ENCODE measurements at regions not wholly inside any gene's neighbourhood (a gene's known extent, or its start where the extent isn't known, plus 50 kb on each side); places are given as distances from the start of the nearest gene placed in this dataset.

- H3K4me3 ChIP-seq (ENCODE audit: low read depth in 1 of 2, low read length in 2 of 2): no peak overlapping the region
- no peaks in the 10 kb centered on the region for H3K9me3 ChIP-seq (ENCODE audit: control insufficient read depth in 1 of 2, low read length in 2 of 2)
- no peak overlapping the region for H3K9ac ChIP-seq (ENCODE audit: low read depth in 1 of 2, low read length in 2 of 2)
- H3K36me3 ChIP-seq (ENCODE audit: control insufficient read depth in 1 of 2, insufficient read depth in 2 of 2, low read length in 2 of 2): no peaks in the 10 kb centered on the region
- H3K4me1 ChIP-seq (ENCODE audit: control insufficient read depth in 1 of 2, insufficient read depth in 2 of 2, low read length in 2 of 2): no peaks in the 10 kb centered on the region
- no peak overlapping the region for H3K27ac ChIP-seq (ENCODE audit: low read depth, low read length)
- H3K27me3 ChIP-seq (ENCODE audit: control insufficient read depth in 1 of 2, insufficient read depth in 2 of 2, low read length in 2 of 2): no peaks in the 10 kb centered on the region
These were observed 723.9 kb upstream of the ARGLU1 start for GRCh38 chr13:107291875-107292274.

GRCh38 chr13:107289540-107289939 is 721.6 kb upstream of the ARGLU1 start:
- H3K27ac ChIP-seq (ENCODE audit: low read depth, low read length): no peak overlapping the region
- H3K9me3 ChIP-seq (ENCODE audit: control insufficient read depth in 1 of 2, low read length in 2 of 2): no peaks in the 10 kb centered on the region
- no peaks in the 10 kb centered on the region for H3K27me3 ChIP-seq (ENCODE audit: control insufficient read depth in 1 of 2, insufficient read depth in 2 of 2, low read length in 2 of 2)
- no peak overlapping the region for H3K9ac ChIP-seq (ENCODE audit: low read depth in 1 of 2, low read length in 2 of 2)
- no peaks in the 10 kb centered on the region for H3K36me3 ChIP-seq (ENCODE audit: control insufficient read depth in 1 of 2, insufficient read depth in 2 of 2, low read length in 2 of 2)
- no peak overlapping the region for H3K4me3 ChIP-seq (ENCODE audit: low read depth in 1 of 2, low read length in 2 of 2)
- H3K4me1 ChIP-seq (ENCODE audit: control insufficient read depth in 1 of 2, insufficient read depth in 2 of 2, low read length in 2 of 2): no peaks in the 10 kb centered on the region

- H3K27ac ChIP-seq (ENCODE audit: low read depth, low read length): no peak overlapping the region
- no peaks in the 10 kb centered on the region for H3K27me3 ChIP-seq (ENCODE audit: control insufficient read depth in 1 of 2, insufficient read depth in 2 of 2, low read length in 2 of 2)
- no peak overlapping the region for H3K4me3 ChIP-seq (ENCODE audit: low read depth in 1 of 2, low read length in 2 of 2)
- H3K9me3 ChIP-seq (ENCODE audit: control insufficient read depth in 1 of 2, low read length in 2 of 2): no peaks in the 10 kb centered on the region
- H3K4me1 ChIP-seq (ENCODE audit: control insufficient read depth in 1 of 2, insufficient read depth in 2 of 2, low read length in 2 of 2): no peaks in the 10 kb centered on the region
- H3K9ac ChIP-seq (ENCODE audit: low read depth in 1 of 2, low read length in 2 of 2): no peak overlapping the region
- no peaks in the 10 kb centered on the region for H3K36me3 ChIP-seq (ENCODE audit: control insufficient read depth in 1 of 2, insufficient read depth in 2 of 2, low read length in 2 of 2)
These were observed 716.2 kb upstream of the ARGLU1 start for GRCh38 chr13:107284173-107284572.

DNA sequence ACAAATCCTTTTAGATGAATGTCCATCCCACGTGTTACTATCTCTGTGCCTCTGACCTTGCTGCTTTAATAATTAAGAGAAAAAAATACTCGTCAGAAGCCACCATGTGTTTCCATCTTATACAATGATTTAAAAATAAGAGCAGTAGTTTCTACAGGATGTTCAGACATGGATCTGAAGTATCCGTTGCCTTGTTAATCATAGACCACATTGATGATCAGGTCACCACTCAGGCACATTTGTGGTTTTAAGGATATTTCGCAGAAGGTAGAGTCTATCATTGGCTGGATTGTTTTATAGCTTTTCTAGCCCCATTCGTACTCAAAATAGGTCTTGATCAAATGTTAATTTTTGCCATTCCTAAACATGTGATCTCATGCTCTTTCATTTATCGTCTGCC is 710.0 kb upstream of the ARGLU1 start:
- no peak overlapping the region for H3K4me3 ChIP-seq (ENCODE audit: low read depth in 1 of 2, low read length in 2 of 2)
- no peak overlapping the region for H3K9ac ChIP-seq (ENCODE audit: low read depth in 1 of 2, low read length in 2 of 2)
- no peaks in the 10 kb centered on the region for H3K4me1 ChIP-seq (ENCODE audit: control insufficient read depth in 1 of 2, insufficient read depth in 2 of 2, low read length in 2 of 2)
- no peaks in the 10 kb centered on the region for H3K27me3 ChIP-seq (ENCODE audit: control insufficient read depth in 1 of 2, insufficient read depth in 2 of 2, low read length in 2 of 2)
- H3K9me3 ChIP-seq (ENCODE audit: control insufficient read depth in 1 of 2, low read length in 2 of 2): no peaks in the 10 kb centered on the region
- H3K36me3 ChIP-seq (ENCODE audit: control insufficient read depth in 1 of 2, insufficient read depth in 2 of 2, low read length in 2 of 2): no peaks in the 10 kb centered on the region
- no peak overlapping the region for H3K27ac ChIP-seq (ENCODE audit: low read depth, low read length)

GRCh38 chr13:107276936-107277335 is 709.0 kb upstream of the ARGLU1 start:
- no peaks in the 10 kb centered on the region for H3K4me1 ChIP-seq (ENCODE audit: control insufficient read depth in 1 of 2, insufficient read depth in 2 of 2, low read length in 2 of 2)
- H3K4me3 ChIP-seq (ENCODE audit: low read depth in 1 of 2, low read length in 2 of 2): no peak overlapping the region
- H3K27me3 ChIP-seq (ENCODE audit: control insufficient read depth in 1 of 2, insufficient read depth in 2 of 2, low read length in 2 of 2): no peaks in the 10 kb centered on the region
- H3K9me3 ChIP-seq (ENCODE audit: control insufficient read depth in 1 of 2, low read length in 2 of 2): no peaks in the 10 kb centered on the region
- H3K27ac ChIP-seq (ENCODE audit: low read depth, low read length): no peak overlapping the region
- no peak overlapping the region for H3K9ac ChIP-seq (ENCODE audit: low read depth in 1 of 2, low read length in 2 of 2)
- H3K36me3 ChIP-seq (ENCODE audit: control insufficient read depth in 1 of 2, insufficient read depth in 2 of 2, low read length in 2 of 2): no peaks in the 10 kb centered on the region

- no peaks in the 10 kb centered on the region for H3K27me3 ChIP-seq (ENCODE audit: control insufficient read depth in 1 of 2, insufficient read depth in 2 of 2, low read length in 2 of 2)
- no peak overlapping the region for H3K27ac ChIP-seq (ENCODE audit: low read depth, low read length)
- no peaks in the 10 kb centered on the region for H3K9me3 ChIP-seq (ENCODE audit: control insufficient read depth in 1 of 2, low read length in 2 of 2)
- H3K9ac ChIP-seq (ENCODE audit: low read depth in 1 of 2, low read length in 2 of 2): no peak overlapping the region
- H3K4me3 ChIP-seq (ENCODE audit: low read depth in 1 of 2, low read length in 2 of 2): no peak overlapping the region
- no peaks in the 10 kb centered on the region for H3K4me1 ChIP-seq (ENCODE audit: control insufficient read depth in 1 of 2, insufficient read depth in 2 of 2, low read length in 2 of 2)
- no peaks in the 10 kb centered on the region for H3K36me3 ChIP-seq (ENCODE audit: control insufficient read depth in 1 of 2, insufficient read depth in 2 of 2, low read length in 2 of 2)
These were observed 708.1 kb upstream of the ARGLU1 start for GRCh38 chr13:107275945-107276614.

DNA sequence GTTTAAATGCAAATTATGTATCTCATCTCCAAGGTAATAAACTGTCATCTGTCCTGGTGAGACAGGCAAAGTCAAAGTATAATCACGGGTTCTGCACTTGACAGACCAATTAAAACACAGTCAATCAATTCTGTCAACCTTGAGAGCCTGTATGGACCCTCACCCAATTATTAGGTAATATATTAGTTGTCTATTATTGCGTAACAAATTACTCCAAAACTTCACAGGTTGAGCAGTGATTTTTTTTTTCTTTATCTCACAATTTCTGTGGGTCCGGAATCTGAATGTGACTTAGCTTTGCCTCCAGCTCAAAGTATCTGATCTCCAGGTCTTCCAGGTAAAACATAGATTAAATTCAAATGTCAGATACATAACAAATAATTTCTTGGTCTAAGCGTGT is 707.4 kb upstream of the ARGLU1 start:
- H3K4me3 ChIP-seq (ENCODE audit: low read depth in 1 of 2, low read length in 2 of 2): no peak overlapping the region
- H3K9ac ChIP-seq (ENCODE audit: low read depth in 1 of 2, low read length in 2 of 2): no peak overlapping the region
- H3K27ac ChIP-seq (ENCODE audit: low read depth, low read length): no peak overlapping the region

DNA sequence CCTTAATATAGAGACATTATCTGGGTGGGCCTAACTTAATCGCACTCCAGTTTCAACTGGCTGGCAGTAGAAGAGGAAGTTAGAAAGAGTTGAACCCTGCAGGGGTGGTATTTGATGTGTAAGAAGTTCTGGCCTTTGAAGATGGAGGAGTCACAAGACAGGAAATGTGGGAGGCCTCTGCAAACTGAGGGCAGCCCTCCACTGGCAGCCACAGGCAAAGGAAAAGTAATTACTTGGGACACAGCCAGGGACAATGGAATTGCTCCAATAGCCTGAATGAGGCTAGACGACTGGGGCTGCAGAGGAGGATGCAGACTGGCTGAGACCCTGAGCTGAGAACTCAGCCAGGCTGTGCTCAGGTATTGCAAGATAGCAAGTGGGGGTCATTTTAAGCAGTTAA is 703.3 kb upstream of the ARGLU1 start:
- no peaks in the 10 kb centered on the region for H3K27me3 ChIP-seq (ENCODE audit: control insufficient read depth in 1 of 2, insufficient read depth in 2 of 2, low read length in 2 of 2)
- no peaks in the 10 kb centered on the region for H3K9me3 ChIP-seq (ENCODE audit: control insufficient read depth in 1 of 2, low read length in 2 of 2)
- H3K9ac ChIP-seq (ENCODE audit: low read depth in 1 of 2, low read length in 2 of 2): no peak overlapping the region
- no peak overlapping the region for H3K4me3 ChIP-seq (ENCODE audit: low read depth in 1 of 2, low read length in 2 of 2)
- H3K27ac ChIP-seq (ENCODE audit: low read depth, low read length): no peak overlapping the region
- no peaks in the 10 kb centered on the region for H3K36me3 ChIP-seq (ENCODE audit: control insufficient read depth in 1 of 2, insufficient read depth in 2 of 2, low read length in 2 of 2)
- H3K4me1 ChIP-seq (ENCODE audit: control insufficient read depth in 1 of 2, insufficient read depth in 2 of 2, low read length in 2 of 2): no peaks in the 10 kb centered on the region

More for the DNA sequence above, 707.4 kb upstream of the ARGLU1 start:
- Histone ChIP-seq H3K27me3 (ENCODE audit: control insufficient read depth in 1 of 2, insufficient read depth in 2 of 2, low read length in 2 of 2) (no peaks in the 10 kb centered on the region), H3K9me3 (ENCODE audit: control insufficient read depth in 1 of 2, low read length in 2 of 2) (no peaks in the 10 kb centered on the region), H3K4me1 (ENCODE audit: control insufficient read depth in 1 of 2, insufficient read depth in 2 of 2, low read length in 2 of 2) (no peaks in the 10 kb centered on the region), H3K36me3 (ENCODE audit: control insufficient read depth in 1 of 2, insufficient read depth in 2 of 2, low read length in 2 of 2) (no peaks in the 10 kb centered on the region)

GRCh38 chr13:107266657-107267056 is 698.7 kb upstream of the ARGLU1 start:
- H3K27ac ChIP-seq (ENCODE audit: low read depth, low read length): no peak overlapping the region
- H3K4me3 ChIP-seq (ENCODE audit: low read depth in 1 of 2, low read length in 2 of 2): no peak overlapping the region
- H3K9me3 ChIP-seq (ENCODE audit: control insufficient read depth in 1 of 2, low read length in 2 of 2): no peaks in the 10 kb centered on the region
- no peaks in the 10 kb centered on the region for H3K36me3 ChIP-seq (ENCODE audit: control insufficient read depth in 1 of 2, insufficient read depth in 2 of 2, low read length in 2 of 2)
- H3K9ac ChIP-seq (ENCODE audit: low read depth in 1 of 2, low read length in 2 of 2): no peak overlapping the region
- H3K27me3 ChIP-seq (ENCODE audit: control insufficient read depth in 1 of 2, insufficient read depth in 2 of 2, low read length in 2 of 2): no peaks in the 10 kb centered on the region
- H3K4me1 ChIP-seq (ENCODE audit: control insufficient read depth in 1 of 2, insufficient read depth in 2 of 2, low read length in 2 of 2): no peaks in the 10 kb centered on the region

GRCh38 chr13:107258599-107259187 is 690.8 kb upstream of the ARGLU1 start:
- Histone ChIP-seq H3K4me1 (ENCODE audit: control insufficient read depth in 1 of 2, insufficient read depth in 2 of 2, low read length in 2 of 2) (no peaks in the 10 kb centered on the region), H3K9ac (ENCODE audit: low read depth in 1 of 2, low read length in 2 of 2) (no peak overlapping the region), H3K27me3 (ENCODE audit: control insufficient read depth in 1 of 2, insufficient read depth in 2 of 2, low read length in 2 of 2) (no peaks in the 10 kb centered on the region), H3K9me3 (ENCODE audit: control insufficient read depth in 1 of 2, low read length in 2 of 2) (no peaks in the 10 kb centered on the region), H3K36me3 (ENCODE audit: control insufficient read depth in 1 of 2, insufficient read depth in 2 of 2, low read length in 2 of 2) (no peaks in the 10 kb centered on the region), H3K27ac (ENCODE audit: low read depth, low read length) (no peak overlapping the region), H3K4me3 (ENCODE audit: low read depth in 1 of 2, low read length in 2 of 2) (no peak overlapping the region)

Measured in duodenal mucosa (tissue), 2 donors.